ENCODE measurements at regions not wholly inside any gene's neighbourhood (a gene's known extent, or its start where the extent isn't known, plus 50 kb on each side); places are given as distances from the start of the nearest gene placed in this dataset.

DNA sequence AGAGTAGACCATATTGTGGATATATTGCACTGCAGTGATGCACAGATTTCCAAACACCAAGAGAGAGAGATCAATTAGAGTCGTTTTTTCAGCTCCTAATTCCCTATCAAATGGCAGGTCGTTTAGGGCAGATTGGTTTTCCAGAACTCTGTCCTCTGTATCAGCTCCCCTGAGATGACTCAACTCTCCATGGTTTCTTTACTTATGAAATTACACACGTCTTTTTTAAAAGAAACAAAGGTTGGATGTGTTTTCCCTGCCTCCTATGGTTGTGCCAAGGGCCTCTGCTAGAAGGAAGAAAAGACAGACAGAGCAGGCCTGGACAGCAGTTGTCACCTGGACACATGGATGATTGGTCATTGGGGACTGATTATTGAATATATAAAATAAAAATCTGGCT, 478.1 kb upstream of the NBEA start:
- no peak for DNase-seq
- H3K4me1 Mint-ChIP-seq = no peaks in the 10 kb centered on the region
- H3K27ac Mint-ChIP-seq = no peak overlapping the region
- no peaks in the 10 kb centered on the region for H3K36me3 Mint-ChIP-seq
- H3K9me3 Mint-ChIP-seq = no peaks in the 10 kb centered on the region
- CTCF ChIA-PET = no interaction called here
- no peak overlapping the region for H3K4me3 Mint-ChIP-seq
- H3K27me3 Mint-ChIP-seq = no peaks in the 10 kb centered on the region

DNA sequence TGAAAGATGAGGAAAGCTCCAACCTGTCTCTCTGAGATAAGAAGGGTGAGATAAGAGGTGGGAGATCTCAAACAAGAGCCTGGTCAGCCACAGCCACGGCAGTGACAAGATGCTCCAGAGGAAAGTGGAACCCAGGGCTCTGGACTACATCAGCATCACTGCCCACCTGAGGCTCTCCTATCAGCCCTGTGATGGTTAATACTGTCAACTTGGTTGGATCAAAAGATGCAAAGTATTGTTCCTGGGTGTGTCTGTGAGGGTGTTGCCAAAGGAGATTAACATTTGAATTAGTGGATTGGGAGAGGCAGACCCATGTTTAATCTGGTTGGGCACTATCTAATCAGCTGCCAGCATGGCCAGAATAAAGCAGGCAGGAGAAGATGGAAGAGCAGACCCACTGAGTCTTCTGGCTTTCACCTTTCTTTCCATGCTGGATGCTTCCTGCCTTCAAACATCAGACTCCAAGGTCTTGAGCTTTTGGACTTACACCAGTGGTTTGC, 476.6 kb upstream of the NBEA start:
- CTCF ChIA-PET = no interaction called here
- Mint-ChIP-seq H3K36me3 (no peaks in the 10 kb centered on the region), H3K27me3 (no peaks in the 10 kb centered on the region), H3K4me1 (no peaks in the 10 kb centered on the region), H3K4me3 (no peak overlapping the region), H3K27ac (no peak overlapping the region), H3K9me3 (no peaks in the 10 kb centered on the region)
- DNase-seq = no peak

DNA sequence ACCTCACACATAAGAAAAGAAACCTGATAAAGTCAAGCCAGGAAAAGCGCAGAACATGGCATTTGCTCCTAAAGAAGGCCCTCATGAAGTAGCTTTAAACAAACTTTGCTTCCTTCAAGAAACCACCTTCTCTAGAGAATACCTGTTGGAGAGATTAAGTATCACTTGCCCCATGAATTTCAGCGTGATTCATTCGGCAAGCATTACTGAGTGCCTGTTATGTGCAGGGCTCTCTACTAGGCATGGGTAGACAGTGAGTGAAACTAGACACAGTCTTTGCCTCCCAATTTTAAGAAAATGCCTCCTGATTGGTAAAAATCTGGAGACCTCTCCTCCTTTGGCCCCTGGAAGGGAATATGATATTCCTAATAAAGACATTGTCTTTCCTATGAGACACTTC, 475.8 kb upstream of the NBEA start:
- Mint-ChIP-seq H3K27ac (no peak overlapping the region), H3K27me3 (no peaks in the 10 kb centered on the region), H3K4me3 (no peak overlapping the region), H3K36me3 (no peaks in the 10 kb centered on the region), H3K4me1 (no peaks in the 10 kb centered on the region), H3K9me3 (no peaks in the 10 kb centered on the region)
- CTCF ChIA-PET = no interaction called here
- no peak for DNase-seq

DNA sequence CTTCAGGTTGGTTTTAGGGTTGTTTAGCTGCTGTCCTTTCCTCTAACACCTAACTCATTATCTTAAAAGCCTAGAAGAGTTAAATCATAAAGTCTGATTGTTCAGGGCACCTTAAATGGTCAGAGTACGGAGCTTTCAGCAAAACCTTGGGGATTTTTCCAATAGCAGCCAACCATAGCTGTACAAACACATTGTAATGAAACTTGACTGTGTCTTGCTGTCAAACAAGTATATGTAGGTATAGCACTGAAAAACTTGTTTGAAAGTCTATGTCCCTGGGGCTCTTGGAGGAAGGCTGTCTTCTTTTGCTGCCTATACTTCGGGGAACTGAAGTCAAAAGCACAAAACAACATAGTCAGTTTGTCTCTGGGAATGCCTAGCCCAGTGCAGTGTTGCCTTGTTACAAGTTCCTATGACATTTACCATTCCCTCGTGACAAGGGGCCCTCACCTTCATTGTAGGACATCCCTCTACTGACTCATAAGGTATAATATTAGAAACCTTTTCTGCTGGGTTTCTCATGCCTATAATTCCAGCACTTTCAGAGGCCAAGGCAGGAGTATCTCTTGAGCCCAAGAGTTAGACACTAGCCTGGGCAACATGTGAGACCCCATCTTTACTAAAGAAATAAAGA, 474.5 kb upstream of the NBEA start:
- Mint-ChIP-seq H3K27me3 (no peaks in the 10 kb centered on the region), H3K4me1 (no peaks in the 10 kb centered on the region), H3K4me3 (no peak overlapping the region), H3K27ac (no peak overlapping the region), H3K36me3 (no peaks in the 10 kb centered on the region), H3K9me3 (no peaks in the 10 kb centered on the region)
- DNase-seq = no peak
- CTCF ChIA-PET = no interaction called here

DNA sequence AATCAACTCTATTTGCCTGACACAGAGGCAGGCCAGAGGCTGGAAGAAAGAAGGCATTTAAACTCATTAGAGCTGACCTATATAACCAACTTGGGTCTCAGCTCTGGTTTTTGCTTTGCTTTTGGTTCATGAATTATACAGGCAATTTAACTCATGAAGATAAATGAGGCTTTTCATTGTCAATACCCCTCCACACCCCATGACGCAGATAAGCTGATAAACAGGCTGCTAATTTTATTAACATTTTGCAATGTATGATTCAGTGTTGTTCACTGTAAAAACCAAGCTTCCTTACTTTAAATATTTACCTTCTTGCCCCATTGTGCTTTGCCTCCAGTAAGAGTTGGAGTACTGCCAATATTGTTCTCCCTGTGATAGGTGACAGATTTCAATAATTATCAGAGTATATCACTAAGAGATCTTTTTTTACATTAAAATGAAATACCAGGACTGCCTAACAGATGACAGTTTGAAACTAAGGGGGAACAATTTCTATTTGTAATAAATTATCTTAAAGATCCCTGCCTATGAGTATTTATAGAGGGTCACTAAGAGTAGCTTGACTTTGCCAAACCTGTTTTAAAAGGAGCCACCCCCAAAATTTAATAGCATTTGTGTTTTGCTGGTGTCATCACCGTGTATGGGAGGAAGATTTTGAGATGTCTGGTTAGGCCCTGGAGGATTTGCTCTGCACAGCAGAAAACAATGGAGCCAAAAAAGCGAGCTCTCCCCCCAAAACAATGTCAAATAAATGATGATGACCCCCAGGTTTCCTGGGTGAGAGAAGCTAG, 472.7 kb upstream of the NBEA start:
- CTCF ChIA-PET = no interaction called here
- H3K9me3 Mint-ChIP-seq = no peaks in the 10 kb centered on the region
- no peak overlapping the region for H3K4me3 Mint-ChIP-seq
- no peaks in the 10 kb centered on the region for H3K4me1 Mint-ChIP-seq
- no peaks in the 10 kb centered on the region for H3K27me3 Mint-ChIP-seq
- no peak overlapping the region for H3K27ac Mint-ChIP-seq
- DNase-seq = no peak
- no peaks in the 10 kb centered on the region for H3K36me3 Mint-ChIP-seq

DNA sequence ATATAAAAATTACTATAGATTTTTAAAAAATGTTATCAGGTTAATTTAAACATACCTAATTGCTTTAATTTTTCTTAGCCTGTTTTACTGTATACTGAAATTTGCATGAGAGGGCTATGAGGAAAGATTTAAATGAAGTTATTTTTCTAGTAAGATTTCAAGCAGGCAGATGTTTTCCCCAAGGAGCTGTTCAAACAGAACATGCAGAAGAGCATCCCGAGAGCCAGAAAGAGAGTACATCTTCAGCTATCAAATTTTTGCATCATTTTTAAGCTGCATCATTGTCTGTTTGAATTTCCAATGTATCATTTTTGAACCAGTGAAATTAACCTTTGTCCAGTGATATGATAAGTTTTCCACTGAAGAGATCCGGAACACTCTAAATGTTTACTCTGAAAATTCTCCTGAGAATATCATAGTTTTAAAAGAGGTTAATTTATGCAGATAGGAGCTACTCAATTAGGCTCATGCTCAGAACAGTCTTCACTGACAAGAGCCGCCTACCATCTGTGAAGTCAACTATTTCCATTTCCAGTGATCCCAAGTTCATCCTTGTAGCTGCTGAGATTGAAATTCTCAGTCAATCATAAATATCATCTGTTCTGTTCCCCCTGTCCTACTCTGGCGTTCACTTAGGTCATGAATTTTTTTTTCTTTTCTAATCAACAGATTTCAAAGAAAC, 467.7 kb upstream of the NBEA start:
- no peaks in the 10 kb centered on the region for H3K4me1 Mint-ChIP-seq
- H3K36me3 Mint-ChIP-seq = no peaks in the 10 kb centered on the region
- no peak overlapping the region for H3K4me3 Mint-ChIP-seq
- CTCF ChIA-PET = no interaction called here
- no peaks in the 10 kb centered on the region for H3K9me3 Mint-ChIP-seq
- no peak overlapping the region for H3K27ac Mint-ChIP-seq
- no peak for DNase-seq
- H3K27me3 Mint-ChIP-seq = no peaks in the 10 kb centered on the region

DNA sequence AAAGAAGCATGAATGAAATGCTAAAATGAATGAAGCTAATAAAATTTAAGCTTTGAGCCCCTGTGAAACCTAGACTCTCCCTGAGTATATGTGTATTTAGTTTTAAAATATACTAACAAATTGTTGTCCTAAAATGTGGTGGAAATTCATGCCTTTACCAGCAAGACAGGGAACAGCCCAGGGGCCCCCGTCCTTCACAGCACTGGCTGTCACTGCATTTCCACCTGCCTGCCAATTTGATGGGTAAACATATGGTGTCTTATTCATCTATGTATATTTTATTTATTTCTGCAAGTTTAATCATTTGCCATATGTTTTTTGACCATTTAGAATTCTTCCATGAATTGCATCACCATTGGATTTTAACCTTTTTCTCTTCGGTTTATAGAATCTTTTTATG, 463.7 kb upstream of the NBEA start:
- no peak overlapping the region for H3K4me3 Mint-ChIP-seq
- H3K27me3 Mint-ChIP-seq = no peaks in the 10 kb centered on the region
- no peaks in the 10 kb centered on the region for H3K36me3 Mint-ChIP-seq
- H3K27ac Mint-ChIP-seq = no peak overlapping the region
- CTCF ChIA-PET = no interaction called here
- H3K9me3 Mint-ChIP-seq = no peaks in the 10 kb centered on the region
- no peaks in the 10 kb centered on the region for H3K4me1 Mint-ChIP-seq
- DNase-seq = no peak

DNA sequence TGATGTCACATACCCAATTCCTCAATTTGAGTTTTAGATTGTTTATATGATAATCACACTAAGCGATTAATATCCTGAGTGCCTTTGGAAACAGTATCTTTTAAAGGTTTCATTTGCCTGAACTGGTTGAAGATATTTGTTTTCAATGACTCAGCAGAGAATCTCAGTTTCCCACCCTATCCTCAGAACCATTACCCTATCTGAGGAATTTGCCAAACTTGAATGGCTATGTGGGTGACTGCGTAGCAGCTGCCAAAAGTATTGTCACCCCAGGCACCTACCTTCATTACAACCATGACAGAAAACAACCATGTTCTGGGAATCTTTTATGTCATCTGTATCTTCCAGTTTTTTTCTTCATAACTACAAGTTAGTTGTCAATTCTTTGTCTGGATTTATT, 440.1 kb upstream of the NBEA start:
- CTCF ChIA-PET = no interaction called here
- H3K27ac Mint-ChIP-seq = no peak overlapping the region
- no peaks in the 10 kb centered on the region for H3K36me3 Mint-ChIP-seq
- peaks cover 4% of the 10 kb centered on the region for H3K27me3 Mint-ChIP-seq
- no peaks in the 10 kb centered on the region for H3K4me1 Mint-ChIP-seq
- no peak for DNase-seq
- peaks cover 6% of the 10 kb centered on the region for H3K9me3 Mint-ChIP-seq
- no peak overlapping the region for H3K4me3 Mint-ChIP-seq

DNA sequence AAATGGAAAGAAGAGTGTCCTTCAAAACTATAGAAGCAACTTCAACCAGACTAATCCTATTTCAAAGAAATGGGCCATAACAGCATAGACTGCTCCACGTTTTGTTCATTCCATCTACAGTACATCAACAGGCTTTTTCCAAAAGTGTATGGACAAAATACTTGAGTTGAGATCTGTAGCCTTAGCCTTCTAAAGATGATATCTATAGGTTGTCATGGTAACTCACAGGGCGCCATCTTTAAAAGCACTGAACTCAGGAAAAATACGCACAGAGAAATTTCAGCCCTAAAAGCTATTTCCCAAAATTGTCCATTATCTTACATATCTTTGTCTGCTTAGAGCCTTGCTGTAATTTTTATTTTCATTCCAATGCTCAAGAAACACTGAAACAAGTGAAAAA, 439.4 kb upstream of the NBEA start:
- peaks cover 4% of the 10 kb centered on the region for H3K27me3 Mint-ChIP-seq
- CTCF ChIA-PET = no interaction called here
- no peaks in the 10 kb centered on the region for H3K36me3 Mint-ChIP-seq
- no peak overlapping the region for H3K27ac Mint-ChIP-seq
- peaks cover 3% of the 10 kb centered on the region for H3K9me3 Mint-ChIP-seq
- DNase-seq = no peak
- H3K4me1 Mint-ChIP-seq = no peaks in the 10 kb centered on the region
- H3K4me3 Mint-ChIP-seq = no peak overlapping the region

DNA sequence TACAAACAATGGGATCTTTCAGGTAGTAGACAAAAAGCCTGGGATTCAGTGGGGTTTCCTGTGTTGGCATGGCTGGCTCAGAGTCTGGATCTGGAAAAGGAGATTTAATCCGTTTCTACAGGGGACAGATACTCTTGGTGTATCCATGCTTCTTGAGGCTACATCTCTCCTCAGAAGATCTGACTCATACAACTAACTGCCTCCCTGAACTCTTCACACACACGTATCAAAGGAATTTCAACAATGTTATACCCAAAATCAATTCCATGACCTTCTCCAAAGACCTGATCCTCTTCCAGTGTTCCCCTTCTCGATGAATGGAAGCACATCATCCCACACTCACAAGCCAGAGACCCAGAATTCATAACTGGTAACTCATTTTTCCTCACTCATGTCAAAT, 435.3 kb upstream of the NBEA start:
- Mint-ChIP-seq H3K27ac (no peak overlapping the region), H3K36me3 (no peaks in the 10 kb centered on the region), H3K9me3 (no peaks in the 10 kb centered on the region), H3K27me3 (no peaks in the 10 kb centered on the region), H3K4me1 (no peaks in the 10 kb centered on the region), H3K4me3 (no peak overlapping the region)
- no peak for DNase-seq
- CTCF ChIA-PET = no interaction called here

DNA sequence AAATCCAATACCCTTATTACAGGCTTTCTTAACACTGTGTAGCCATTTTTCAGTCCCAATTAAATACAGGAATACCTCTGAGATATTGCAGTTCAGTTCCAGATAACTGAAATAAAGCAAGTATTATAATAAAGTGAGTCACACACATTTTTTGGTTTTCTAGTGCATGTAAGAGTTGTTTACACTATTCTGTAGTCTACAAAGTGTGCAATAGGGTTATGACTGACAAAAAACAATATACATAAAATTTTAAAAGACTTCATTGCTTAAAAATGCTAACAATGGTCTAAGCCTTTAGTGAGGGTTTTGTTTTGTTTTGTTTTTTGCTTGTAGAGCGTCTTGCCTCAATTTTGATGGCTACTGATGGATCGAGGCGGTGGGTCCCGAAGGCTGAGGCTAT, 434.4 kb upstream of the NBEA start:
- no peaks in the 10 kb centered on the region for H3K4me1 Mint-ChIP-seq
- CTCF ChIA-PET = no interaction called here
- DNase-seq = no peak
- H3K27me3 Mint-ChIP-seq = no peaks in the 10 kb centered on the region
- H3K4me3 Mint-ChIP-seq = no peak overlapping the region
- no peaks in the 10 kb centered on the region for H3K36me3 Mint-ChIP-seq
- no peaks in the 10 kb centered on the region for H3K9me3 Mint-ChIP-seq
- no peak overlapping the region for H3K27ac Mint-ChIP-seq

DNA sequence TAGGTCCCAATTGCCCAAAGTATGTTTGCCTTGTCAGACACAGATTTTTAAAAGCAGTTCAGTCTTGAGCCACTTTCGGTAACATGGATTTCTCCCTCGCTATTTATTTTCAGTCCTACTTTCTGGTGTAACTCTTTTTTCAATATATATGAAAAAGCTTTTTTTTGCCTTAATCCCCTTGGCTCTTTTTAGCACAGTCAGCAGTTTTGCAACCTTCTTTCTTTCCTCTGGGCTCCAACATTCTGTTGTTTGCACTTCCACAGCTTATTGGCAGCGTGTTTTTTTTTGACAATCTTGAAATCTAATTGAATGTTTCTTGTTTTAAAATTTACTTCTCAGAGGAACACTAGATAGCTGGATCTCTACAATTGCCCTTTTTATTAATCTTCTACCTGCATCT, 429.3 kb upstream of the NBEA start:
- Mint-ChIP-seq H3K36me3 (no peaks in the 10 kb centered on the region), H3K27ac (no peak overlapping the region), H3K27me3 (no peaks in the 10 kb centered on the region), H3K4me1 (no peaks in the 10 kb centered on the region), H3K4me3 (no peak overlapping the region), H3K9me3 (peaks cover 2% of the 10 kb centered on the region)
- CTCF ChIA-PET = no interaction called here
- DNase-seq = no peak

DNA sequence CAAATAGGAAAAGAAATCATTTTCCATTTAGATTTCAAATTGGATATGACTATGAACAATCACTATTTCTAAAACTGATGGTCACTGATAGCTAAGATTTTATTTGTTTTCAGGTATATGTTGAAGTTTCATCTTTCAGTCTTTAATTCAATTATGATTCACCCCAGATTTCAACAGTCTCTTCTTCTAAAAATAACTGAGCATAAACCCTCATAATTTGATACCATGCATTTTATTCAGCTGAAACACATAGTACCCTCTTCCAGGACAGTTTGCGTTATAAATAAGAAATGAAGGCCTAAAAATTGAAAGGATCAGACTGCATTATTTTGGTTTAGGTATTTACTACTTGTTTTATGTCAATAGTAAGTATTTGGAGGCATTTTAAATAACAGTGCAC, 428.5 kb upstream of the NBEA start:
- Mint-ChIP-seq H3K27me3 (no peaks in the 10 kb centered on the region), H3K36me3 (no peaks in the 10 kb centered on the region), H3K4me1 (no peaks in the 10 kb centered on the region), H3K9me3 (peaks cover 2% of the 10 kb centered on the region), H3K27ac (no peak overlapping the region), H3K4me3 (no peak overlapping the region)
- DNase-seq = no peak
- CTCF ChIA-PET = no interaction called here

DNA sequence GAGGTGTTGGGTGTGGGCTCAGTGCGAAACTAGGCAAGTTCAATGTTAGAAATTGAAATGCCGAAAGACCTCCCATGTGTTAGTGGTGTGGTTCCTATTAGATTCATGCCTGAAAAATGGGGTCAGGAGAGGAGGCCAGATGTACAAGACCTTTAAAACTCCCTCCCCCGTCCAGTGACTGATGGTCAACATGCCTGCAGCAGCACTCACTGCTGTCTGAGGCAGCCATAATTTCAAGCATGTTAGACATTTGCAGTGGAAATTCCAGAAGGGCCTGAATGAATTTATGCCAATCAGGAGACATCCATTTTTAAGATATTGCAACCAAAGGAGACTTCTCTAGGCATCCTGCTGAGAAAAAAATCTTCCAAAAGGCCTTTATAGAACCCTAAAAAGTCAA, 426.9 kb upstream of the NBEA start:
- Mint-ChIP-seq H3K27me3 (no peaks in the 10 kb centered on the region), H3K9me3 (peaks cover 2% of the 10 kb centered on the region), H3K4me1 (no peaks in the 10 kb centered on the region), H3K36me3 (no peaks in the 10 kb centered on the region), H3K4me3 (no peak overlapping the region), H3K27ac (no peak overlapping the region)
- no peak for DNase-seq
- CTCF ChIA-PET = no interaction called here

DNA sequence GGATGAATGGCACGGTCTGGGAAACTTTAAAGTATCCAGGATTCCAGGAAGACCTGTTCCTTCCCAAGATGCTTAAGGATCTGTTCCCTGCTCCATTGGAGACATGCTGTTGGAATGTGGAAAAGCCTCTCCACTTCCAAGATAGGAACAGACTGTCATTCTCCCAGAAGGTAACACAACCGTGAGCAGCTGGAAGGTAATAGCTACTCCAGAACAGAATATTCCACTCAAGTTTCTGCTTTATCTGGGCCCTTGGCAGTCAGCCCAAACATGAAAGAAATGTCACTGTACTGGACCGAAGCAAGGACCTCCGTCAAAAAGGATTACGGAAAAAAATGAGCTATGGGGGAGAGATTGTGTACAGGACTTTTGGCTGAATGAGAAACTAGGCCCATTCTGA, 420.9 kb upstream of the NBEA start:
- CTCF ChIA-PET = no interaction called here

More for the DNA sequence above, 420.9 kb upstream of the NBEA start:
- Mint-ChIP-seq H3K4me1 (no peaks in the 10 kb centered on the region), H3K27ac (no peak overlapping the region), H3K9me3 (no peaks in the 10 kb centered on the region), H3K27me3 (no peaks in the 10 kb centered on the region), H3K36me3 (no peaks in the 10 kb centered on the region), H3K4me3 (no peak overlapping the region)
- DNase-seq = no peak
